Myocyte (in vitro differentiated cells): ENCODE measurements at regions not wholly inside any gene's neighbourhood (a gene's known extent, or its start where the extent isn't known, plus 50 kb on each side); places are given as distances from the start of the nearest gene placed in this dataset.

Source experiments
- DNase-seq: peaks from one replicate; pipeline ENCODE4 v3.0.0-alpha.2; 2012; ENCODE audit warnings: low read depth

GRCh38 chr21:34313116-34313515 lies 50.7 kb upstream of the KCNE2 start:
- DNase-seq = no peak
